ENCODE measurements at regions not wholly inside any gene's neighbourhood (a gene's known extent, or its start where the extent isn't known, plus 50 kb on each side); places are given as distances from the start of the nearest gene placed in this dataset.

DNA sequence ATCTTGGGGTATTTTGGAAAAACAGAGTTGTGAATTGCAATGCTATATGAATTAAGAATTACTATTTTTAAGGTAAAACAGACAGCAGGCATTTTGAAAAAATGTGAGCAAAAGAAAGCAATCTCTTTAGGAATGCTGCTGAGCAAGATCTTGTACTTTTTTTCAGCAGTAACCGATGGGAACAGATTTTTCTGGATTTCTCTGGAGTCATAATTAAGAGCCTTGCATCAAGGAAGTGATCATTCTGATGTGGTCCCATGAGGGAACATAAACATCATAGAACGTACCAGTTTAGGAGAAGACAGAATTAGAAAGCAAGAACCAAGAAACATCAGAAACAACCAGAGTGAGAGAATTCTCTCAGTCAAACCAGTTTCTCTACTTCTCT is 157.0 kb upstream of the AGR3 start:
- DNase-seq = no peak
- no peaks in the 10 kb centered on the region for H3K27me3 ChIP-seq
- TF ChIP-seq POLR2A (IDR thresholded peaks at IDR 0.05) = no peak
- TF ChIP-seq, protein P1, sequence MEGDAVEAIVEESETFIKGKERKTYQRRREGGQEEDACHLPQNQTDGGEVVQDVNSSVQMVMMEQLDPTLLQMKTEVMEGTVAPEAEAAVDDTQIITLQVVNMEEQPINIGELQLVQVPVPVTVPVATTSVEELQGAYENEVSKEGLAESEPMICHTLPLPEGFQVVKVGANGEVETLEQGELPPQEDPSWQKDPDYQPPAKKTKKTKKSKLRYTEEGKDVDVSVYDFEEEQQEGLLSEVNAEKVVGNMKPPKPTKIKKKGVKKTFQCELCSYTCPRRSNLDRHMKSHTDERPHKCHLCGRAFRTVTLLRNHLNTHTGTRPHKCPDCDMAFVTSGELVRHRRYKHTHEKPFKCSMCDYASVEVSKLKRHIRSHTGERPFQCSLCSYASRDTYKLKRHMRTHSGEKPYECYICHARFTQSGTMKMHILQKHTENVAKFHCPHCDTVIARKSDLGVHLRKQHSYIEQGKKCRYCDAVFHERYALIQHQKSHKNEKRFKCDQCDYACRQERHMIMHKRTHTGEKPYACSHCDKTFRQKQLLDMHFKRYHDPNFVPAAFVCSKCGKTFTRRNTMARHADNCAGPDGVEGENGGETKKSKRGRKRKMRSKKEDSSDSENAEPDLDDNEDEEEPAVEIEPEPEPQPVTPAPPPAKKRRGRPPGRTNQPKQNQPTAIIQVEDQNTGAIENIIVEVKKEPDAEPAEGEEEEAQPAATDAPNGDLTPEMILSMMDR (IDR thresholded peaks at IDR 0.05) = no peak
- no peak overlapping the region for H3K27ac ChIP-seq
- 33 to 48% methylated on average over 2 of the region's 2 CpGs for WGBS, 2 donors
- no peak overlapping the region for H3K4me3 ChIP-seq
- no peaks in the 10 kb centered on the region for H3K36me3 ChIP-seq
- no peaks in the 10 kb centered on the region for H3K9me3 ChIP-seq
- intact Hi-C loops (cut with DNase I) = no loop called here
- H3K4me1 ChIP-seq = peaks cover 0 to 48% (median 12%) of the 10 kb centered on the region in 3 donors

DNA sequence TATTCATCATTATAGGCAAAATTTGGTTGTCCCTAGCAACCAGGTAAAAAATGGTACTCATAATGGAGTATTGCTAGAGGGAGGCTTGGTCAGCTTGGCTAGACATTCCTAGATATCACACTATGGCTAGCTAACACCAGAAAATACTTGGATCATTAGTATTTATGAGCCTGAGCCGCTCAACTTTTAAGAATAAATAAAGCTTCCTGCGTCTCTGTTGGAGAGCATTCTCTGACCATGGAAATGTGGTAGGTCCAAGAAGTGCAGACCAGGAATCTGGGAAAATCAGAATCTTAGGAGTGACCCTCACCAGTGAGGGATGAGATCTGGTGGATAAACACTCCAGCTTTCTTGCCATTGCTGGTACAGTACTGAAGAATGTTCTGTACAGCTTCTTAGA is 157.6 kb upstream of the AGR3 start:
- TF ChIP-seq, protein P1 (IDR thresholded peaks at IDR 0.05) = no peak
- TF ChIP-seq POLR2A (IDR thresholded peaks at IDR 0.05) = no peak
- H3K27ac ChIP-seq = no peak overlapping the region

DNA sequence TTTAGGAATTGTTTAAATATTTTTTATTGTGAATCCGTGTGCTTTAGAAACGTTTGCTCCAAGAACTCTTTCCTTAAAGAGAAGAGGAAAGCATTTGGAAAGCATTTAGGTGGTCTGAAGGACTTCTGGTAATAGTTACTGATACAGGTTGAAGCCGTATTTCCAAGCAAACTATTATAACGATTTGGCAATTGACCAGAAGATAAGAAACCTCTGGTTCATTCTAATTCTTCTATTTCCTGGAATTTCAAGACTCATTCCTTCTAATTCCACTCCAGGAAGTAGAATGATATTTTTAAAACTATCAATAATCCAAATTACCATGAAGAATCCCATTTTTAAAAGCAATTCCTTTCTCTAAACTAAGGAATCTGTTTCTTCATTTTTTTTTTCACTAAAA is 158.9 kb upstream of the AGR3 start:
- DNase-seq = no peak
- intact Hi-C loops (cut with DNase I) = no loop called here
- TF ChIP-seq, protein P1 (IDR thresholded peaks at IDR 0.05) = no peak
- TF ChIP-seq POLR2A (IDR thresholded peaks at IDR 0.05) = no peak
- Histone ChIP-seq H3K27ac (peak overlapping the region in 1 of 4 donors; percentile 26), H3K4me1 (peaks cover 0 to 48% (median 12%) of the 10 kb centered on the region in 3 donors), H3K4me3 (no peak overlapping the region), H3K9me3 (no peaks in the 10 kb centered on the region), H3K36me3 (no peaks in the 10 kb centered on the region), H3K27me3 (no peaks in the 10 kb centered on the region)
- WGBS, 2 donors = 64 to 79% methylated on average over 4 of the region's 4 CpGs

More for the DNA sequence above, 157.6 kb upstream of the AGR3 start:
- DNase-seq = no peak
- H3K9me3 ChIP-seq = no peaks in the 10 kb centered on the region
- H3K4me1 ChIP-seq = peaks cover 0 to 48% (median 12%) of the 10 kb centered on the region in 3 donors
- no peak overlapping the region for H3K4me3 ChIP-seq
- intact Hi-C loops (cut with DNase I) = no loop called here
- H3K27me3 ChIP-seq = no peaks in the 10 kb centered on the region
- 94 to 96% methylated on average over 2 of the region's 2 CpGs for WGBS, 2 donors
- H3K36me3 ChIP-seq = no peaks in the 10 kb centered on the region

DNA sequence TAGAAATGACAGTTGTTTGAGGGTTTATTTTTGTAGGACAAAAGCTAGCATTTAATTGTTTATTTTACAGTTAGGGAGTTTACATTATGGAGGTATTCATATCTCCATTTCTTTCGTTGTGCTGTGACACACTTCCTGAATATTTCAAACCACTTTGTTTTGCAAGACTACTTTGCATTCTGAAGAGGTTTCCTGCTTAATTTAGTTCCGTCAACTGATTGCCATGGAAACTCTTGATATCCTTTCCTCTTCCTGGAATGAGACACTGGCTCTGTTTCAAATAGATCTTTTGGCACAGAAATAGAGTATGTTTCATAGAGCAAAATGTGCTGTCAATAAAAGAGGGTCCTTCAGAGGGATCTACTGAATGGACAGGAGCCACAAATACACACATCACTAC is 159.5 kb upstream of the AGR3 start:
- WGBS, 2 donors = 1 to 12% methylated on average over 2 of the region's 2 CpGs
- H3K9me3 ChIP-seq = no peaks in the 10 kb centered on the region
- H3K27me3 ChIP-seq = no peaks in the 10 kb centered on the region
- intact Hi-C loops (cut with DNase I) = no loop called here
- DNase-seq = no peak
- H3K4me1 ChIP-seq = peaks cover 0 to 48% (median 12%) of the 10 kb centered on the region in 3 donors
- no peak for TF ChIP-seq POLR2A (IDR thresholded peaks at IDR 0.05)
- TF ChIP-seq, protein P1 (IDR thresholded peaks at IDR 0.05) = no peak
- peak overlapping the region in 2 of 4 donors; percentile 4 to 26 for H3K27ac ChIP-seq
- no peak overlapping the region for H3K4me3 ChIP-seq
- no peaks in the 10 kb centered on the region for H3K36me3 ChIP-seq

DNA sequence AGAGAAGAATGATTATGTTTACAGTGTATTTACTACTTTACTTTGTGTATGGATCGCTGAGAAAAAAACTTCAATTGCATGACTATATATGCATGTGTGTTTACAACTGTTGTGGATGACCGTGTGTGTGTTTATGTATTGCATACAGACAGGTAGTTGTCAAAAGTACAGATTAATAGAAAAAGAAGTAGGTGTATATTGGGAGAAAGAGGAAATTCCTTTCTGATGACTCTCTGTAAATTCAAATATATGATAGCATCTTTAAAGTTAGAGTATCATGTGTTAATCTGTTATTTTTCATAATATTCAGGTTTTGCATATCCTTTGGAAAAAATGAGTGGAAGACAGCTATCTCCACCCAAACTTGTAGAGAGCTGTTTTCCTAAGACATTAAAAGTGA is 160.4 kb upstream of the AGR3 start:
- Histone ChIP-seq H3K9me3 (no peaks in the 10 kb centered on the region), H3K36me3 (no peaks in the 10 kb centered on the region), H3K27ac (no peak overlapping the region), H3K4me3 (no peak overlapping the region), H3K4me1 (peaks cover 0 to 48% (median 12%) of the 10 kb centered on the region in 3 donors), H3K27me3 (no peaks in the 10 kb centered on the region)
- intact Hi-C loops (cut with DNase I) = no loop called here
- no peak for TF ChIP-seq POLR2A (IDR thresholded peaks at IDR 0.05)
- TF ChIP-seq, protein P1 (IDR thresholded peaks at IDR 0.05) = no peak
- DNase-seq = no peak
- 68 to 79% methylated on average over 2 of the region's 2 CpGs for WGBS, 2 donors
